ENCODE measurements at regions not wholly inside any gene's neighbourhood (a gene's known extent, or its start where the extent isn't known, plus 50 kb on each side); places are given as distances from the start of the nearest gene placed in this dataset.

- TF ChIP-seq CTCF (IDR thresholded peaks at IDR 0.05; ENCODE audit: control insufficient read depth, extremely low read depth, insufficient read depth), result no peak
- H3K4me3 ChIP-seq (ENCODE audit: low read depth, low read length), result no peak overlapping the region
Measured at GRCh38 chr7:70846208-70846607, 285.7 kb upstream of the GALNT17 start.

GRCh38 chr7:70849580-70850235, 282.2 kb upstream of the GALNT17 start:
- TF ChIP-seq CTCF (IDR thresholded peaks at IDR 0.05; ENCODE audit: control insufficient read depth, extremely low read depth, insufficient read depth), result no peak
- H3K4me3 ChIP-seq (ENCODE audit: low read depth, low read length), result no peak overlapping the region
- no peak for DNase-seq (ENCODE audit: low read depth)

More at GRCh38 chr7:70846208-70846607, 285.7 kb upstream of the GALNT17 start:
- no peak for DNase-seq (ENCODE audit: low read depth)

- no peak for DNase-seq (ENCODE audit: low read depth)
- no peak for TF ChIP-seq CTCF (IDR thresholded peaks at IDR 0.05; ENCODE audit: control insufficient read depth, extremely low read depth, insufficient read depth)
- H3K4me3 ChIP-seq (ENCODE audit: low read depth, low read length), result no peak overlapping the region
Measured at GRCh38 chr7:70855373-70855772, 276.6 kb upstream of the GALNT17 start.

- peak; percentile 93 for TF ChIP-seq CTCF (IDR thresholded peaks at IDR 0.05; ENCODE audit: control insufficient read depth, extremely low read depth, insufficient read depth)
- H3K4me3 ChIP-seq (ENCODE audit: low read depth, low read length), result no peak overlapping the region
- DNase-seq (ENCODE audit: low read depth), result peak; percentile 60
Measured at GRCh38 chr7:70856901-70857630, 274.9 kb upstream of the GALNT17 start.

- no peak for TF ChIP-seq CTCF (IDR thresholded peaks at IDR 0.05; ENCODE audit: control insufficient read depth, extremely low read depth, insufficient read depth)
- DNase-seq (ENCODE audit: low read depth), result no peak
- H3K4me3 ChIP-seq (ENCODE audit: low read depth, low read length), result no peak overlapping the region
Measured at GRCh38 chr7:70857793-70858545, 274.0 kb upstream of the GALNT17 start.

- no peak for DNase-seq (ENCODE audit: low read depth)
- H3K4me3 ChIP-seq (ENCODE audit: low read depth, low read length), result no peak overlapping the region
- TF ChIP-seq CTCF (IDR thresholded peaks at IDR 0.05; ENCODE audit: control insufficient read depth, extremely low read depth, insufficient read depth), result no peak
Measured at GRCh38 chr7:70867513-70867912, 264.4 kb upstream of the GALNT17 start.
